ENCODE measurements at regions not wholly inside any gene's neighbourhood (a gene's known extent, or its start where the extent isn't known, plus 50 kb on each side); places are given as distances from the start of the nearest gene placed in this dataset.

DNA sequence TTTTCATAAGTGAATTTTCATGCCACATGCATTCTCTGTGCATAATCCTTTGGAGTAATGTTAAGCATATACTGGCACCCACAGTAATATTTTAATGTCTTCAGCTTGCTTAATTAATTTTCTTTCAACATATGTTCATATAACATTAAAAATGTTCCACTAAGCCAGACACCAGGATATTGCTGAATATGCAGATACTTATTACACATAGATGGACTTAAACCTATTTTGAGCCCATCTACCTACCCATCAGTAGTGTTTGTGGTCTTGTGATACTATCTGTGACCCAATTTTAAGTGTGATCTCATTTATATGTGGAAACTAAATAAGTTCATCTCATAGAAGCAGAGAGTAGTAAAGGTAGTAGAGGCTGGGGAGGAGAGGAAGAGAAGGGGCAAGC is 379.5 kb upstream of the JAG1 start:
- no peak for DNase-seq

DNA sequence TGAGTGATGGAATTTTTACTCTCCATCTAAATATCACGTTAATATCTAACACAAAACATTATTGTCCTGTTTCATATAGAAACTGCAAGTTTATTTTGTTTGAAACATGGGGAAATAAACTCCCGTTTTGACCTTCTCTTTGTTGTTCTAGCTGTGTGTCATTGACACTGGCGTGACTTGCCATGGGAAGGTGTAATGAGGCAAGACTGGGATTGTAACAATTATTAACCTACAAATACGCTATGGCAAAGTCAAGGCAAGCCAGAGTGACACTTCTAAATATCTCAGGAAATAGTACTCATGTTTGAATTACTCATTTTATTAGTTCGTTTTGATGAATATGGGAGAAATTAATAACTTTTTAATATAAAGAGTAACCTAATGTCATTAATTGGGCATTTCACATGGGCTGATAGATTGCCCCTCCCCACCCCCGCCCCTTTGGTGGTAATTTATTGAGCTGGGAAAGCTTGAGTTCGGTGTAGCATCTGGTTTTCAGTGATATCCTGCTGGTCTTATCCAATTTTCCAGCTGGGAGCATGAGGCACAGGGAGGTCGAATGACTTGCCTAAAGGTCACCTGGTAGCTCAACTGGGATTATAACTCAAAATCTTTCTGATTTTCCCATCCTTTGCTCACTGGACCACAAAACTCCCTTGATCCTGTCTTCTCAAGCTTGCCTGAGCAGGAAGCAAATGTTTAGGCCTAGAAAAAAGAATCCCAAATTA is 380.6 kb upstream of the JAG1 start:
- no peak for DNase-seq

DNA sequence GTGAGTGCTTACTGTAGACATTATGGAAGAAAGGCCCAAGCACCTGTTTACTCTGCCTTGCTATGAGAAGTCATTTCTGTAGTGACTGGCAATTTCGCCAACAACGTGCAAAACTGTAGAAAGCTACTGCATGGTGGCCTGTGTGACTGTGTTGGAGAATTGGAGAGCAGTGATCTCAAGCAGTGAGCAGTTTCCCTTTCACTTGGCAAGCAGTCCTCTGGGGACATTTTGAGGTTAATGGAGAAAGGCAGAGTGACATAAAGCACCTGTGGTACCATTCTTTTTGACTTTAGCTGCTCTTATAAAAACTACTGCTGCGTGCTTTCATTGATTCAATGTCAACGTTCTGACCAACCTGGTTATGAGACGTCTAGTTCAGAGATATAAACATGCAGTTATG is 382.6 kb upstream of the JAG1 start:
- no peak for DNase-seq

DNA sequence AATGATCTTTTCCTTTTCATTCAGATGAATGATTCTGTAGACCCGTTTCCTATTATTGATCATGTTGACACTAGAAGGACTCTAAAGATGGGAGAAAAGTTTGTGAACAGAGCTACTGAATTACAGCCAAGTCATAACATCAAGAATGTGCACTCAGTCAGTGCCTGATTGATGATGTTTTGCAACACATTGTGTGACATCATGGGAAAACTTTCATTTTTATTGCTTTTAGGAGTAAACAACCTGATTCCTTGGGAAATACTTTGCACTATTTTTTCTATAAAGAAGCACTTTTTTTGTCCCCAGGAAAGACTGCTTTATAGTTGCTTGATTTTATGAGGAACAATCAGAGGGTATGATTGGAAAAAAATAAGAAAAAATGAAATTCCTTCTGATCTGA is 383.8 kb upstream of the JAG1 start:
- DNase-seq = no peak

DNA sequence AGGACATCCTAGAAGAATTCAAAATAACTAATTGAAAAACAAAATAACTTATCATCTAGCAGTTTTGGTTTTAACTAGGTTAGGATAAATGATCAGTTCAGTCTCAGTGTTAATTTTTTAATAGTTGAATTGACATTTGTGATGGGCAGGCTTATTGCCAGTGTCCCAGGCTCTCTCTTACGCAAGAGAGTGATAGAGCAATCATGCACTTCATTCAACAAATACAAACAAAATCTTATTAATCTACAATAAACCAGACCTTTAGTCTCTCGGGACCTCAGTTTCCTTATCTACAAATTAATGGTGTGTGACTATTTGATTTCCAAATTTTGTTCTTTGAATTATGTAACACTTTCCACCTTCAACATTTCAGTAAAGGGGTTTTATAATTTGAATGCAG is 385.9 kb upstream of the JAG1 start:
- no peak for DNase-seq

DNA sequence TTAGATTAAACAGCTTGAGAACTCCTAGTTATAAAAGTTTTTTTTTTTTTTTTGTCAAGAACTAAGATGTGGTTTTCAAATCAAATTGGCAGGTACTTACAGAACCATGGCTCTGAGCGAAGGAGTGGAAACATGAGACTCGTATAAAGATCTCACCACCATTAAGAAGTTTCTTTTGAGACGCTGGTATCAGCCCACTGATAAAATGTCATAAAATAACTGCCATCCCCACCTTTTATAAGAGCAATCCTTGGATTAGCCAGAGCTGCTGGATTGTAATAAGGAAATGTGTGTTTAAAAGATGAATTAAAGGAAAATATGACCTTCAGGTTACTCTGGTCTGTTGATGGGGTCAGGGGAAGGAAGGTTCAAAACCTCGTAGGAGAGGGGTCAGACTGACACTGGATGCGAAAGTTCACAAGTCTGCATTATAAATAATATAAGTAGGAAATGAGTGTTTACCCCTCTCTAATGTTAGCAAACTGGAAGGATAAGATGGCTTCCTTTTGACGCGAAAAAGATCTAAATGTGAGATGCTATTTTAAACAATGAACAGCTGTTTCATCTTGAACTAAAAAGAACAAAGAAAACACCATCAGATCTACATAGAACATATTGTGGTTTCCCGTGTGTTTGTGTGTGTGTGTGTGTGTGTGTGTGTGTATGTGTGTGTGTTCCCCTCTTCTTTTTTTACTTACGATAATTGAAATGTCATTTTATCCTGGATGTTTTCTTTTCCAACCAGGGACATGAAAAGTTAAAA is 386.8 kb upstream of the JAG1 start:
- no peak for DNase-seq

DNA sequence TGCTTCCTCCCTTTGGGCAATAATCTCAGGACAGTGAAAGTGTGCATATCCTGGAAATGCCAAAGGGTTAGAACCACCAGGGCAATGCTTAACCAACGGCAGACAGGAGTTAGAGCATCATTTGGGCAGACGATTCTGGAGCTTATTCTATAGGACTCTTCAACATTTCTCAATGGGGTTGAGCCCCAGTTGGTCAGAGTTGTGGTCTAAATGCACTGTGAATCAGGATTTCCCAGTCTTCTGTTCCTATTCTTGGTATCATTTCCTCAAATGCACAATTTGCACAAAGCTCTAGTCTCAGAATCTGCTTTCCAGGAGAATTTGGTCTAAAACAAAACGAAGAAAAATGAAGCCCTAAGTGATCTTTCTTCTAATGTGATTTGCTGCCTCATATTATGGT is 389.6 kb upstream of the JAG1 start:
- no peak for DNase-seq

DNA sequence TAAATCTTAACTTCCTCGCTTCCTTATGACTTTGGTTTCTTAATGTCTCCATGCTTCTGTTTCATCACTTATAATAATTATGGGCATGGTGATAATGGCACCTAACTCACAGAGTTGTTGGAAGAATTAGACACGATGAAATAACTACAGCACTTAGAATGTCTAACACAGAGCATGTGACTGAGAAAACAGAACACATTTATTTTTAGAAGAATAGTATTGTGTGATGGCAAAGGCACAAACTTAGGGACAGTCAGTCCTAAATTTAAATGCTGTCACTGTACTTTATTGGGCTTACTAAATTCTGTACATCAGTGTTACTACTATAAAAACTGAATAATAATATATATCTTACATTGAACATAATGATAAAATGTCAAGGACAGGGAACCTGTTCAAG is 391.1 kb upstream of the JAG1 start:
- no peak for DNase-seq

DNA sequence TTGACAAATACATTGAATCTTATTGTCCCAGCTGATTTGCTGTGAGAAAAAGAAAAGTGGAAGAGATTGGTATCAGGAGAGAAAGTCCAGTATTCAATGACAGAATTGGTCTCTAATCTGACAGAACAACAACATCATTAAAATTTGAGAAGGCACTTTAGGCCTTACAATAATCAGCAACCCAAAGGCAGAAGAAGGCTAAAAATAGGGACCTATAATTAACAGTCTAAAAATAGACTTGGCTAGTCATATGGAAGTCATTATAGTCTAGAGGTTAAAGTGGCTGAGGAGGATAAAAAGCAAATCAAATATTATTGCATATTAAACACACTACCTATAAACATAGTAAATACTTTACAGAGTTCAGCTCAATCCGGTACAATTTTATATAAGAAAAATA is 393.6 kb upstream of the JAG1 start:
- no peak for DNase-seq

DNA sequence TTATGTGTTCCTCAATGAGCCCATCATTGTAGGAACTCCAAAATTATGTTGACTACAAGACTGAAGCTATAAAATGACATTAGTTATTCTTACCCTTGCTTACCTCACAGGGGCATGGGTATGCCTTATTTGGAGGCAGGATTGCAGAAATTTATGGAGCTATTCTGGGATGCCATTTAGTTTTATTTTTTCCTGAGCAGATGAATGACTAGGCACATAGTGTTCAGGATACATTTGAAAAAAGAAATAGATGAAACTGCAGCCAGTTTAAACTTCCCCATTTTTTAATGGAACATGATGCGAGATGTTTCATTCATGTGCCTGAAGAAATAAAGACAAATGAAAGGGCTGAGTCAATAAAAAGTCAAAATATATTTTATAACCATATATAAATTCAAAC is 399.2 kb upstream of the JAG1 start:
- DNase-seq = no peak

DNA sequence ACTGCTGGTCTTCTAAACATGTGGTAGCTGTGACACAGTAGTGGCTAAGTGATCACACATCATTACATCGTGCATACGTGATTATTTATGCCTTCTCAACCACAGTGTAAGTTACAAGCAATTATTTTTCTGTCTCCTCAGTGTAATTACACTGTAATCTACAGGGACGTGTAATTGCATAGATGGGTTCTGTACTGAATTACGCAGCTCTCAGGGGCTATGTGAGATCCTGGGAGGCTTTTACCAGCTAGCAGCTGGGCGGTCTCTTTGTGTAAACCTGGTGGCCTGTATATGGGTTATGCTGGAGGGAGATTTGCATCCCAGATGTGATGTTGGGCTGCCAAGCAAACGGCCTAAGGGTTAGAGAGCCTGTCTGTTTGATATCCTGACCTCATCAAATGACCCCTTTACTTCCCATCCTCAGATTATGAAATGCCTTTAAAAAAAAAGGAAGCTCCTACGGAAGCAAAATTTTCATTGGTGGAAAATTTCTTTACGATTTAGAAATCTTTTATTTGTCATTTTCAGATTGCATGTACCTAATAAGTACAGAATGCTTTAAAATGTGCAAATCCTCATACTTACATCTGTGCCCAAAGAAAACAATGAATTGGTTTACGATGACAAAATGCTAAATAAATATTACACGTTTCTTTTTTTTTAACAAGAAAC is 402.8 kb upstream of the JAG1 start:
- no peak for DNase-seq

DNA sequence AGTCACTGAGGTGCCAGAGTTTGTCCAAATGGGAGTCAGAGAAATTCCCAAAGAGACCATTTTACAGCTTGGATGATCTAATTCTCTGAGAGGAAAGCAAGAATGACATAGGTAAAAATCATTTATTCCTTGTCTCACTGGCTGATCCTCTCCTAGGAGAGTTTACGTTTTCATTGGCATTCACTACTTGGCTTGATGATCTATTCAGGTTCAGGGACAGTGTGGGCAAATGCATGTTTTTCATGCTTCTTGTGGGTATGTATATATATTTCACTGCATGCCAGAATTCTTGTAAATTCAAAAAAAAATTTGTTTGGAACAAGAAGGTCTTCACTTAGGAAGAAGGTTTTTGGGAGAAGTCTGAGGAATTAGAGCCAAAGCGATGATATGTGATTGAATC is 403.4 kb upstream of the JAG1 start:
- no peak for DNase-seq

DNA sequence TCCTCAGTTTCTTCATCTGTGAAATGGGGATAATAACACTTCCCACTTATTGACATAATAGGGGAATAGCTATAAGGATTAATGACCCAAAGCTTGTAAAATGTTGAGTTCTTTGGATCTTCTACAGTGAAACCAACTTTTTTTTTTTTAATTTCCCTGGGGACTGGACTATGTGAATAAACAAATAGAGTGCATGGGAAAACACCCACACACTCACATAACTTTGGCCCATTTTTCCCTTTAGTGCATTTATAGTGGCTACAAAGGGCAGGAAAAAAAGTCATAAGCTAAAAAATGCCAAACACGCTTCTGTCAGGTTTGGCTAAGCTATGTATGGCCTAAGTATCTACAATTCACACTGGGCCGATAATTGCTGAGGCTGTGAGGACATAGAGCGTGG is 406.2 kb upstream of the JAG1 start:
- no peak for DNase-seq

DNA sequence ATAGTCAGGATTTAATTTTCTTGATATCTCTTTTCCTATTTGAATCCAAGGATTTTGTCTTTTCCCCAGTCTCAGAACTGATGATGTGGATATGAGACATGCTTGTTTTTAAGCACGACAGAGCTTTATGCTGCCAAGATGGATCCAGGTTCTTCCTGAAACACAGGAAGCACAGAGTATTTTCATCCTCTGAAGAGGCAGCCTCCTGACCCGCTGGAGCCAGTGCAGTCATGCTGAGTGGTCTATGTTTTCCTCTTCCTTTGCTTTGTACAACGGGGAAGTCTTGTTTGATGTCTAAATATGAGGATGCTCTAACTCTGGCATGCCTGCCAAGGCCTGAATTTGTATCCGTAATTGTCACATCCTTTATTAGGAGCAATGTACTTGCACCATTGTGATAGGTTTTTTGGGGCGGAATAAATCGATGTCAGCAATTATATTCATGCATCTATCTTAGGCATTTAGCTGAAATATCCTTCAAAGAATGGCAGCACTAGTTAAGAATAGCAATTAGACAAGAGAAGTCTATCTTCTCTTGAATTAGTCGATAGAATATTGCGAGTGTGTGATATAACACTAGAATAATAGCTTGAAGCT is 407.1 kb upstream of the JAG1 start:
- no peak for DNase-seq

DNA sequence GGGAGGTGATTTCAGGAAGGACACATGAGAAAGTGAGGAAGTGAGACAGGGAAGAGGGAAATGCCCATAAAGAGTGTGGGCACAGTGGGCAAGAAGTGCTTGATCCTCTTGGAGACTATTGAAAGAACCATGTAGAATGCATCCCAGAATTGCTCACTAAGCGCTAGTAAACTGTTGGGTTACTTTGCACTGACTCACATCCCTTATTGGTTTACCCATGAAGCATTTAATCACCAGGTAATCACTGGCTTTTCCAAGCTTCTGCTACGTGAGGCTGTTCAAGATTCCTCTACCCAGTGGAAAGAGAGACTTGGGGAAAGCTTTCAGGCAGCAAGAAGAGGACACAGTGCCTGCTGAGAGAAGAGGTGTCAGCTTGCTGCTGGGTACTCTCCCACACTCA is 410.0 kb upstream of the JAG1 start:
- no peak for DNase-seq

DNA sequence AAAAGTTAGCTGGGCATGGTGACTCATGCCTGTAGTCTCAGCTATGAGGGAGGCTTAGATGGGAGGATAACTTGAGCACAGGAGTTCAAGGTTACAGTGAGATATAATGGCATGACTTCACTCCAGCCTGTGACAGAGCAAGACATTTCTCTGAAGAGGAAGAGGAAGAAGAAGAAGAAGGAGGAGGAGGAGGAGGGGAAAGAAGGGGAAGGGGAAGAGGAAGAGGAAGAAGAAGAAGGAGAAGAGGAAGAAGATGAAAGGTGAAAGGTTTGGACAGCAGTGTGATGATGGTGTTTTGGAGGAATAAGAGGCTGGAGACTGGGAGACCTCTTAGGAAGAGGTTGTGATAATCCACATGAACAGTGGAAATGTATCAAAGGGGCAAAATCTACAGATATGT is 410.7 kb upstream of the JAG1 start:
- DNase-seq = no peak

DNA sequence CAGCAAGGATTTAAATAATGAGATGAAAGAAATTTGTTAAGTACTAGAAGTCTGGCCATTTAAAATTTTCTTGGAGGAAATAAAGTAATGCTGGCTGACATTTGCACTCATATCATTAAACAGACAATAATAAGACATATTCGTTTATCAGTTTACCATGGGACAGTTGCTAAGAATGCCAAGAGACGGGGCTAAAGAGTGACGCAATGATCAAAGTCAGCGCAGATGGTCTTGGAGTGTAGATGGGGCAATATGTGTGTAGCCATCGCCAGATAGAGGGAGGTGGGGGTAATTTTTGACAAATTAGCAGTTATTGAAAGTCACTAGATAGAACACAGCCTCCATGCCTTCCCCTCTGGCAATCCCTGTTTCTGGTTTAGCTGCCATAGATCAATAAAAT is 413.2 kb upstream of the JAG1 start:
- DNase-seq = no peak

DNA sequence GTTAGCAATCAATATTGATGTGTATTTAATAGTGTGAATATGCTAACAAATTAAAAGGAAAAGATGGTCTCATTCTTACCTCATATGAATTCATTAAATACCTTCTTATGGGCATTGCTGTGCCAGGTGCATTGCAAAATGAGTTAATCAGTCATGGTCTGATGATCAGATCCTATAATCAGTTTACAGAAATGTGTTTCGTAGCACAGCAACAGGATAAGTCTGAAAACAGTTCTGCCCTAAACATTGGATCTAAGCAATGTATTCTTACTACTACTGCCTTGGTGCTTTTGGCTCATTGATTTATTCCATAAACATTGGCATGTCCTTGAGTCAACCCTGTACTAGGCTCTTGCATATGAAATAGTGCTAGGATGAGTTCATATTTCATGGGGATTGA is 417.0 kb upstream of the JAG1 start:
- DNase-seq = no peak

DNA sequence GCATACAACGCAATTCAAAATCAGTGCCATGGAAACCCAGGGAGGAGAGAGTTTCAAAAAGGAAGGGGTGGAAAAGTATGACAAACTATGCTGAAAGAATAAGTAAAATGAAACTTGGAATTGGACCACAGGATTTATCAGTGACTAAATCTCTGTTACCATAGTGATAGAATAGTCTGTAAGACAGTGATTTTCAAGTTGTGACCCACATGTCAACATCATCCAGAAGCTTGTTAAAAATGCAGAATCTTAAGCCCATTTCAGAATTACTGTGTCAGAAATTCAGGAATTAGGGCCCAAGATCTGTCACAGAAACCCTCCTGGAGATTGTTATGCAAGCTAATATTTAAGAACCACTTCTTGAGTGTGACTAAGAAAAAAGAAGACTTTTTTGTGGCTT is 417.7 kb upstream of the JAG1 start:
- DNase-seq = no peak

DNA sequence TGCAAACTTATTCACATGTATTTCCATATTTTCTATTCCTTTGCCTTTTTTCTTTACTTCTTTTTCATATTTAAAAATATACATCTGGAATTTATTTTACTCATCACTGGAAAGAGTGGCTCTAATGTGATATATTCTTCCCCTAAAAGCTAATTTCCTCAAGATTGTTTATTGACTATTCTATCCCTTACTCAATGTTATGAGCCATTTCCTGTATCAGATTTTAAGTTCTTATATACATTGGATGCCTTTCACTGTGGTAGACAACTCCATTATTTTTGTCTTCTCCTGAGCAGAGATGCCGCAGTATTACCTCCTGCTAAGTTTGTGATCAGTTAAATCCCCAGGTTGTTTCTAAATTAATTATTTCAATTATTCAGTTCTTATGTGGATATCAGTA is 418.4 kb upstream of the JAG1 start:
- DNase-seq = no peak

DNA sequence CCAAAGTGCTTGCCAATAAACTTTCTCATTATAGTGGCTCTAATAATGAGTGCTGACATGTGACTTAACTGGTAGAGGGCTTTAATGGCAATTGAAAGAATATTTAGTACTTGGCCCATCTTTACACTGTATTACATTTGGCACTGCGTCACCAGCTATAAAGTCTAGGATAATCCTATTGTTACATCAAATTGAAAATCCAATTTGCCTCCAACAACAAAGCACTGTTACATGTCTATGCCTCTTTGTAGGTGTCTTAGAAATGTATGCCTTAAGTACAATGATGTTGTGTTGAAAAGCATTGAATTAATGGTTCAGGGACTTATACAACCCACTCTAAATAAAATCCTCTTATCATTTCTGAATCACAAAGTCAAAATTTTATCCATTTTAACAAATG is 420.4 kb upstream of the JAG1 start:
- no peak for DNase-seq

DNA sequence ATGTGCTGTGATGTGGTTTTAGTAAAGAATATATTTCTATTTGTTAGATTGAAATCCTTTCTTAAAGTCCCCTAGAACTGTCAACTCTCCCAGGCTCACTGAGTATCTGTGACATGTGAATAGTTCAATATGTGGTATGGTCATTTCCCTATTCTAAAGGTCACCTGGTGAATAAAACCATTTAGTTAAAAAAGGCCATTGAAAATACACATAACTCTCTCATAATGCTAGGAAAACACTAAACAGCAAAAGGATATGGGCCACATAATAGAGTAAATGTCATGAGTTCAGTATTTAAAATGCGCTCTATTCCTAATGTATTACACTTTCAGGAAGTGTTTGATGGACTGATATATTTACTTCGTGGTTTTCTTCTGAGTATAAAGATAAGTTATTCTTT is 420.9 kb upstream of the JAG1 start:
- DNase-seq = no peak

DNA sequence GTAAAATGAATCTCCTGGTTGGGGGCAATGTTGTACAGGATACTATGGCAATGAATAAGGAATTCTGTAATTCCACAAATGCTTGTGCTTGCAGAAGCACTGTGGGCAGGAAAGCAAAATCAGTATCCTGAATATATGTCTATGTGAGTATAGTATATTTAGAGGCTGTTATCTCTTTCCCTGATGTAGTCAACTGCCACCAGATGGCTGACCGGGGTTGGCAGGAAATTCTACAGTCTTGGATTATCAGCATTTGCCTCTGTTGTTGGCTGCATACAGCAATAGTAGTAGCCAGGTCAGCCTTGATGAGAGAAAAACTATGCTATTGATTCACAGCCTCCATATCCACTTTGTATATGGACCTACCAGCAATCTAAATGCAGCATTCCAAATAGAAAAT is 425.1 kb upstream of the JAG1 start:
- no peak for DNase-seq

DNA sequence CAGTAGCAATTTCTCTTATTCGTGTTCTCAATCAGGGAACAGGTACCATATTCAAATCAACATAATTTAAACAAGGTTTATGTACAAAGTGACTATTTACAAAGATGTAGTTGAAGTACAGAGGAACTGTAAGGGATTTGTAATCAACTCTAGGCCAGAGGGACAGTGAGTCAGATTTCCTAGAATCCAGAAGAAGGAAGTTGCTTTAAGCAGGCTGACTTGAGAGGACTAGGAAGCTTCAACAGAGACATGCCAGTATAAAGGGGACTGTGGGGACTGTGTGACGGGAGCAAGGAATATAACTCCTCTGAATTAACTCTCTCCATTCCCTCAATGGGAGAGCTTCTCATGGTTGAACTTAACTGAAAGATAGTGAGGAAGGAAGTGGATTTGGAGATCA is 427.4 kb upstream of the JAG1 start:
- no peak for DNase-seq

All from DMS79 (cell line).